Activated naive CD8-positive, alpha-beta T cell (primary cell): ENCODE measurements at regions not wholly inside any gene's neighbourhood (a gene's known extent, or its start where the extent isn't known, plus 50 kb on each side); places are given as distances from the start of the nearest gene placed in this dataset.

Experiments
- H3K27ac Mint-ChIP-seq: one replicate; pipeline ENCODE4 v1.8.0; 2021; ENCODE audit warnings: mixed read lengths
- H3K27me3 Mint-ChIP-seq: one replicate; pipeline ENCODE4 v1.8.0; 2021; ENCODE audit warnings: mixed read lengths
- H3K36me3 Mint-ChIP-seq: one replicate; pipeline ENCODE4 v1.8.0; 2021; ENCODE audit warnings: mixed read lengths
- H3K4me1 Mint-ChIP-seq: one replicate; pipeline ENCODE4 v1.8.0; 2021; ENCODE audit warnings: low read depth, mixed read lengths
- H3K4me3 Mint-ChIP-seq: one replicate; pipeline ENCODE4 v1.8.0; 2021; ENCODE audit warnings: mild to moderate bottlenecking, mixed read lengths
- H3K9me3 Mint-ChIP-seq: one replicate; pipeline ENCODE4 v1.8.0; 2021; ENCODE audit warnings: low read depth, mixed read lengths

DNA sequence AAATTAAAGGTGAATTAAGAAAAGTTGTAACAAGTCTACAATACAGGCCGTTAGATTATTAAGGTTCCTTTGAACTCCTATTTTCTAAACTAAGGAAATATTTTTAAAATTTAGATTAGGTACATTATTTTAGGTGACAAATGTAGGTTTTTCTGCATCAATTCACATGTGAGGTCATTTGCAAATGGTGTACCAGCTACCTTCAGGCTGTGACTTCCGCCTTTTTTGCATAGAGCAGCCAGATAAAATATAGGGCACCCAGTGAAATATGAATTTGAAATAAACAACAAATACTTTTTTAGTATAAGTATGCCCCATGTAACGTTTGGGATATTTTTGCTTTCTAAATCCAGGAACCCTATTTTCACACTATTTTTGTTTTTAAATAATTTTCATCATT, 544.0 kb downstream of the LMO4 start:
- no peaks in the 10 kb centered on the region for H3K4me1 Mint-ChIP-seq

DNA sequence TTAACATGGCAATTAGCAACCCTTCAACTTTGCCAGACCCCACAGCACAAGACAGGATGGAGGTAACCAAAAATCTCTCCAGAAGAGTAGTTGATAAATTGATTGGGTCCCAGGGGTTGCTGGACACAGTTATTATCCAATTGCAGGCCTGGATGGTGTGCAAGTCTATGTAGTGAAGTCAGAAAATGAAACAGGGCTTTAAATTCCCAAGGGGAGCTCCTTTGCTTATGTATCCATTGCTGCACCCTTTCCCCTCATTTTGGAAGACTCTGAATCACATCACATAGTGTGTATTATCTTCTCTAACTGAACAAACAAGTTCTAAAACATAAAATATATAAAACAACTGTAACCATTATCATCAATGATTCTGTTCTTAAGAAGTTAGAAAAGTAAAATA, 550.2 kb downstream of the LMO4 start:
- no peaks in the 10 kb centered on the region for H3K9me3 Mint-ChIP-seq
- H3K36me3 Mint-ChIP-seq, result no peaks in the 10 kb centered on the region
- H3K27ac Mint-ChIP-seq, result no peak overlapping the region
- H3K4me1 Mint-ChIP-seq, result no peaks in the 10 kb centered on the region
- H3K4me3 Mint-ChIP-seq, result no peak overlapping the region
- peaks cover 3% of the 10 kb centered on the region for H3K27me3 Mint-ChIP-seq

More for the DNA sequence above, 544.0 kb downstream of the LMO4 start:
- Mint-ChIP-seq H3K27ac (no peak overlapping the region), H3K27me3 (no peaks in the 10 kb centered on the region), H3K4me3 (no peak overlapping the region), H3K36me3 (no peaks in the 10 kb centered on the region), H3K9me3 (no peaks in the 10 kb centered on the region)

GRCh38 chr1:87880098-87880760, 551.5 kb downstream of the LMO4 start:
- no peaks in the 10 kb centered on the region for H3K4me1 Mint-ChIP-seq
- no peak overlapping the region for H3K4me3 Mint-ChIP-seq
- H3K27ac Mint-ChIP-seq, result no peak overlapping the region
- no peaks in the 10 kb centered on the region for H3K36me3 Mint-ChIP-seq
- H3K9me3 Mint-ChIP-seq, result no peaks in the 10 kb centered on the region
- peaks cover 3% of the 10 kb centered on the region for H3K27me3 Mint-ChIP-seq

DNA sequence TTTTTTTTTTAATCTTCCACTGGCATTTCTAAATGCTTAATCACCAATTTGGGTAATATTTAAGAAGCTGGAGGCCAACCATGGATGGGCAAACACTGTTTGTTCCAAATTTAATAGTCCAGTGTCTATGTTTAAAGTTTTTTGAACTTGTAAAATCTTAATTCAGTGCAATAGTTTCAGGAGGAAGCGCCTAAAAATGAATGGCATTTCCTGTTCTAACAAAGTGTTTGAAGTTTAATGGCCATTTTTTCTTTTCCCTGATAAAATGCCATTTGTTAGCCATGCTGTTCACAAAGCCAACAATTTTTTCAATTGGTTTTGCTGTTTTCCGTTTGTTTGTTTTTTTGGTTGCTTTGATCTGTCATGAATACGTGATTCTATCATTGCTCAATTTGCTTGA, 552.1 kb downstream of the LMO4 start:
- H3K4me3 Mint-ChIP-seq, result no peak overlapping the region
- H3K36me3 Mint-ChIP-seq, result no peaks in the 10 kb centered on the region
- no peak overlapping the region for H3K27ac Mint-ChIP-seq

DNA sequence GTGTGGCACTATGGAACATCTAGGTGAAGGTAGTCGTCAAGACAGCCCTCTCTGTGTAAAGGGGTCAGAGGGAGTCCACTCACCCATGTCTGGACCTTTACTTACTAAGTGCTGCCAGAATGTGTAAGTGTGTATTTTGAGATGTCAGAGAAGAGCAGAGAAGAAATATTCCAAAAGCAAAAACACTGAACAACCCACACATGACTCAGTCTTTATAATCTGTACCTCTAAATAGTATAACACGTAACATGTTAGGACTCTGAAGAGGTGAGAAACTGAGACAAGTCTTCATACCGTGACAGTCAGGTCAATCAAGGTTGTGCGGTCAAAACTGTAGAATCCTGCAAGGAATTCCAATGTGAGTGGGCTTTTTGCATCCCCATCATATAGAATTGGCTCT, 555.2 kb downstream of the LMO4 start:
- Mint-ChIP-seq H3K4me3 (no peak overlapping the region), H3K27me3 (peaks cover 6% of the 10 kb centered on the region), H3K9me3 (no peaks in the 10 kb centered on the region), H3K36me3 (no peaks in the 10 kb centered on the region), H3K27ac (no peak overlapping the region), H3K4me1 (no peaks in the 10 kb centered on the region)

More for the DNA sequence above, 552.1 kb downstream of the LMO4 start:
- Mint-ChIP-seq H3K27me3 (peaks cover 3% of the 10 kb centered on the region), H3K4me1 (no peaks in the 10 kb centered on the region), H3K9me3 (no peaks in the 10 kb centered on the region)

DNA sequence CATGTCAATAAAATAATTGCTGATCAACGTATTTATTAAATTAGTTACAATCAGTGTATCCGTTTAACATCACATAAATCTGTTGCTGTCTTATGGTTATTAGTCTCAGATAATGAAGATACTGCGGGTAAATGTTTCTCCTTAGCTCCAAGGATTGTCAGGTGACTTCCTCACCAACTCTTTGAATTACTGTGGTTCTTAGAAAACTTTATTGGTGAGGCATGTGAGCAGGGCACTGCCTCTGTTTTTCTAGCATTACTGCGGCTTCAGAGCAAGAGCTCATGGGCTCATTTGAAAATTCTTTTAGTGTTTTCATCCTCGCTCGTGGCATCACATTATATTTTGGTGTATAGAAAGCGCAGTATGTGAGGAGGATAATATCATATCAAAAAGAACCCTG, 555.9 kb downstream of the LMO4 start:
- Mint-ChIP-seq H3K27me3 (peaks cover 6% of the 10 kb centered on the region), H3K36me3 (no peaks in the 10 kb centered on the region), H3K4me1 (no peaks in the 10 kb centered on the region), H3K4me3 (no peak overlapping the region), H3K27ac (no peak overlapping the region), H3K9me3 (no peaks in the 10 kb centered on the region)

DNA sequence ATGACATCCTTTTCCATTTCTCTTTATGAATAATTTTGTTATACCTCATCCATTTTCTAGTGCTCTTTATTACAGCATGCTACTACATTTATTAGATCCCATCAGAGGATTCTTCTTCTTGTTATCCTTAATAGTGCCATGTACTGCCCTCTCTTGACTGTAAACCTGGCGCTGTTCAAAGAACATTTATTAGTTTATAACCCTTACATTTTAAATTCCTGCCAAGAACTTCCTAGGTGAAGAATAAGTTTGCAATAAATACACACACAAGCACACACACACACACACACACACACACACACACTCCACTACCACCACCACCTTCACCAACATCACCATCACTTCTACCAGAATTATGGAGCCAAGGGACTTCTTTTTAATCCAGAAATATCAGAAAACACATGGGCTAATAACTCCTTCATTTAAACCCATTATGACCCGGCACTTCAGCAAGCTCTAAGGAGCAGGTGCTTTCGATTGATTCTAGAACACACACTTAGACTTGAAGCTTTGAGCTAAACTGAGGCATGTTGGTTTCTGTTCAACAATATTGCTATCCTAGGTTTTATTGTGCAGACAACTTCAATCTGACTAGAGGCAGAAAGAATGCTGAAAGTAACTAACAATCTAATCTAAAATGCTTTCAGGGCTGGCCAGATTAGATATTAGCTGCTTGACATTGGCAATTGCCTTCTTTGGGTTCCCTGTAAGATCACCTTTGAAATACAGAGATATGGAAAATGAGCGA, 556.8 kb downstream of the LMO4 start:
- H3K27ac Mint-ChIP-seq, result no peak overlapping the region
- H3K9me3 Mint-ChIP-seq, result no peaks in the 10 kb centered on the region
- H3K4me1 Mint-ChIP-seq, result no peaks in the 10 kb centered on the region
- H3K36me3 Mint-ChIP-seq, result no peaks in the 10 kb centered on the region
- H3K4me3 Mint-ChIP-seq, result no peak overlapping the region
- H3K27me3 Mint-ChIP-seq, result peaks cover 6% of the 10 kb centered on the region

DNA sequence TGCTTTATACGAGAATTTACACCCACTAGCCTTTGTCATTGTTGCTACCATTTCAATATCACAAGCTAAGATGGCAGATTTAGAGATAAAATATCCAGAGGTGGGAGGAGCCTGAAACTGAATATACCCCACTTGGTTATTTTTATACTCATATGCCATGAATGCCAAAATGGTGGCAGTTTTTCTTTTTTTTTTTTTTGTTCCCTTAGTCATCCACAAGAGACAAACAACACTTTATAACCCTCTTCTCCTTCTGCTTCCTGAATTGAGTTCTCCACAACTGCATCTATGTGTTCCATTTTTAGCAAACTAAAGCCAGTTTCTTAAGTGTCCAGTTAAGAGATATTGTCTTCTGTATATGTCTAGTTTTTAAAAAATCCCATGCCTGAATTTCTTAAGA, 558.4 kb downstream of the LMO4 start:
- Mint-ChIP-seq H3K9me3 (no peaks in the 10 kb centered on the region), H3K27ac (no peak overlapping the region), H3K4me3 (no peak overlapping the region), H3K4me1 (no peaks in the 10 kb centered on the region), H3K36me3 (no peaks in the 10 kb centered on the region), H3K27me3 (peaks cover 3% of the 10 kb centered on the region)

DNA sequence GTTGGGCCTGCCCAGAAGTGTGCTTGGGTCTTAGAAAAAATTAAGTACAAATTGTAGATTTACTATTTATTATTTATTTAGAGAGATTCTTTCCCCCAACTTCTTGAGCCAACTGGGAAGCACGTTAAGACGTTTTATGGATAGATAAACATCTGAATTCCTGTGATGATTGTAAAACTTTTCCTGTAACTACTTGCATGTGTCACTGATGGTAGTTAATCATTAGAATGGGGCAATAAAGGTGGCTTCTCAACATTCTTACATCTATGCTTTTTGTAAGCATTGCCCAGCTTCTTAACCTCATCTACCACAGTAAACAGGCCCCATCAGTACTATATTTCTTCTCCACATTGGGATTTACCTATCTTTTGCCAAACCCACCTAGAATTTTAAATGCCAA, 559.8 kb downstream of the LMO4 start:
- no peaks in the 10 kb centered on the region for H3K4me1 Mint-ChIP-seq
- H3K36me3 Mint-ChIP-seq, result no peaks in the 10 kb centered on the region
- H3K27ac Mint-ChIP-seq, result no peak overlapping the region
- no peak overlapping the region for H3K4me3 Mint-ChIP-seq
- H3K9me3 Mint-ChIP-seq, result no peaks in the 10 kb centered on the region
- peaks cover 3% of the 10 kb centered on the region for H3K27me3 Mint-ChIP-seq

DNA sequence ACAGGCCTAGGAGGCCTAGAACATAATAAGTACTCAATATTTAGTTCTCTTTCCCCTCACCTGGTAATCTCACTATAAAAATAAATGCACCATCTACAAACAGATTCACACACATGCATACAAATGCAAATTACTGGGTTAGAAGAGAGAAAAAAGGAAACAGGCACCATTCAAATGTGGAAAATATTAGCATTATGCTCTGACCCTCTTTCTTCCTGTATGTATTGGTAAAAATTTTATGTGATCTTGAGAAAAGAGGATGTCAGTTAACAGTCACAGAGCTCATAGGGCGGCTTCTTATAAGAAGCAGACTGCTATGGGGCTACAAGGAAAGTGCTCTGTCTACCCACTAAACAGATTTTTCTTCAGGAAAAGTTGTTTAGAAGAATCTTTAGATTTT, 565.4 kb downstream of the LMO4 start:
- Mint-ChIP-seq H3K4me3 (no peak overlapping the region), H3K9me3 (no peaks in the 10 kb centered on the region), H3K4me1 (no peaks in the 10 kb centered on the region), H3K27ac (no peak overlapping the region), H3K27me3 (no peaks in the 10 kb centered on the region), H3K36me3 (no peaks in the 10 kb centered on the region)

GRCh38 chr1:87897481-87897880, 568.8 kb downstream of the LMO4 start:
- Mint-ChIP-seq H3K27me3 (peaks cover 5% of the 10 kb centered on the region), H3K36me3 (no peaks in the 10 kb centered on the region), H3K4me3 (no peak overlapping the region), H3K4me1 (no peaks in the 10 kb centered on the region), H3K9me3 (no peaks in the 10 kb centered on the region), H3K27ac (no peak overlapping the region)

GRCh38 chr1:87898431-87898830, 569.8 kb downstream of the LMO4 start:
- H3K4me3 Mint-ChIP-seq, result no peak overlapping the region
- H3K36me3 Mint-ChIP-seq, result no peaks in the 10 kb centered on the region
- H3K9me3 Mint-ChIP-seq, result no peaks in the 10 kb centered on the region
- peaks cover 5% of the 10 kb centered on the region for H3K27me3 Mint-ChIP-seq
- H3K27ac Mint-ChIP-seq, result no peak overlapping the region
- no peaks in the 10 kb centered on the region for H3K4me1 Mint-ChIP-seq

- Mint-ChIP-seq H3K4me3 (no peak overlapping the region), H3K36me3 (no peaks in the 10 kb centered on the region), H3K9me3 (no peaks in the 10 kb centered on the region), H3K27ac (no peak overlapping the region), H3K27me3 (peaks cover 5% of the 10 kb centered on the region), H3K4me1 (no peaks in the 10 kb centered on the region)
Measured at GRCh38 chr1:87899017-87899416, 570.3 kb downstream of the LMO4 start.

GRCh38 chr1:87899746-87900145, 571.1 kb downstream of the LMO4 start:
- Mint-ChIP-seq H3K9me3 (no peaks in the 10 kb centered on the region), H3K27me3 (peaks cover 7% of the 10 kb centered on the region), H3K4me3 (no peak overlapping the region), H3K4me1 (no peaks in the 10 kb centered on the region), H3K27ac (no peak overlapping the region), H3K36me3 (no peaks in the 10 kb centered on the region)

GRCh38 chr1:87902830-87903229, 574.1 kb downstream of the LMO4 start:
- H3K9me3 Mint-ChIP-seq, result no peaks in the 10 kb centered on the region
- peaks cover 7% of the 10 kb centered on the region for H3K27me3 Mint-ChIP-seq
- H3K4me1 Mint-ChIP-seq, result no peaks in the 10 kb centered on the region
- H3K27ac Mint-ChIP-seq, result no peak overlapping the region
- no peaks in the 10 kb centered on the region for H3K36me3 Mint-ChIP-seq
- no peak overlapping the region for H3K4me3 Mint-ChIP-seq

DNA sequence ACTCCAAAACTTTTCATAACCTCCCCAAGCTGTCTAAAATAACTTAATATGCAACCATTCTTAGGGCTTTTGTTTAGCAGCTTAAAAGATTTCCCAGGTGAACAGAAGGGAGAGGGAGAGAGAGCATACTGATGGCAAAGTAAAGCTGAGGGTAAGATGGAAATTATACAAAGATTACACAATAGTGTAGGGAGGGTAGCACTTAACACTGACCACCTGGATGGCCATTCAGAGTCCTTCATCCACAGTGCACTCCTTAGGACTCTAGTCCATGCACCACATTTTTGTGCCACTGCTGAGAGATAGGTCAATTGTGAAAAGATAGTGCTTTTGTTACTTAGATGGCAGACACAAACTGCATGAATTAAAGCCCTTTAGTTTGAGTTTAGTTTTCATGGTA, 574.6 kb downstream of the LMO4 start:
- H3K9me3 Mint-ChIP-seq, result no peaks in the 10 kb centered on the region
- H3K4me1 Mint-ChIP-seq, result no peaks in the 10 kb centered on the region
- H3K27ac Mint-ChIP-seq, result no peak overlapping the region
- no peaks in the 10 kb centered on the region for H3K36me3 Mint-ChIP-seq
- no peak overlapping the region for H3K4me3 Mint-ChIP-seq
- H3K27me3 Mint-ChIP-seq, result peaks cover 7% of the 10 kb centered on the region
